Putamen (tissue), 1 donor: ENCODE measurements at regions not wholly inside any gene's neighbourhood (a gene's known extent, or its start where the extent isn't known, plus 50 kb on each side); places are given as distances from the start of the nearest gene placed in this dataset.
A peak's percentile ranks its signal among the peaks of the same experiment; 100 is the strongest.

Experiments
- DNase-seq: peaks from one replicate; pipeline ENCODE4 v3.0.0-alpha.2; 2016; ENCODE audit warnings: low spot score

DNA sequence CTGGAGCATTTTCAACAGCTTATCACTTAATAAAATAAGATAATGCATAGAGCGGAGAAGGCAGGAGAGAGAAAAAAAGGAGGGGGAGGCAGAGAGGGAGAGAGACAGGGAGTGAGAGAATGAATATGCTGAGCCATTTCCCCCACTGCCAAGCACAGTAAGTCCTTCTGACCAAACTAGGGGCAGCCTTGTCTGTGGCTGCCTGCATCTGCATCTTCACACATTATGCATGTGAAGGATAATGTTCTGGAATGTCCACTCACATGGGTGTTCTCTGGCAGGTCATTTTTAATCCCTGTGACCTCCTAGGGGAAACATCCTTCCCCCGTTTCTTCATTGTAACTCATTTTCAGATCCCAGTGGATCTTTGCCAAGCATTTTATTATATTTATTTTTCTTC is 269.3 kb downstream of the FOXA2 start:
- DNase-seq = no peak

DNA sequence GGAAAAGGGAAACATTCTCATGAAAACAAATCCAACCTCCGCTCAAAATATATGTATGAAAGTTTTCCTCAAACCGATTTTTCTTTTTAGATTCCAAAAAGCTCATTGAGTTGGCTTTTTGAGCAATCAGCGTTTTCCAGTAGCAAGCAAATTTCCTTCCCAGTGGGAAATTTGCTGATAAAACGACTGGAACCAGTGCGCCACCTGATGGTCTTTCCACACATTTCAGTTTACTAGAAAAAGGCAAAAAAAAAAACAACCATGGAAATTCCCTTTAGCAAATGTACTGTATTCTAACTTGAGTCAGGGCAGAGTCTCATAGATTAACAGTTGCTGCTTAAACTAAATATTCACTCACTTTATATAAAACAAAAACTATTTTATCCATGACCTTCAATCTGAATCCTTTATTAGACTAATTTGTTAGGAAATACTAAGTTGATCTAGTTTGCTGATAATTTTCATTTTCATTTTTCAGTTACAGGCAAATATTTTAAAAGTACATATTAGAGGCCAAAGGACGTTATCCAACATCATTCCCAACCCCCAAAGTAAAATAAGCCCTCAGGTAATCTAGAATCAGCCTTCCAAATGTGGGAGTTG is 271.5 kb downstream of the FOXA2 start:
- DNase-seq = peak; percentile 6

DNA sequence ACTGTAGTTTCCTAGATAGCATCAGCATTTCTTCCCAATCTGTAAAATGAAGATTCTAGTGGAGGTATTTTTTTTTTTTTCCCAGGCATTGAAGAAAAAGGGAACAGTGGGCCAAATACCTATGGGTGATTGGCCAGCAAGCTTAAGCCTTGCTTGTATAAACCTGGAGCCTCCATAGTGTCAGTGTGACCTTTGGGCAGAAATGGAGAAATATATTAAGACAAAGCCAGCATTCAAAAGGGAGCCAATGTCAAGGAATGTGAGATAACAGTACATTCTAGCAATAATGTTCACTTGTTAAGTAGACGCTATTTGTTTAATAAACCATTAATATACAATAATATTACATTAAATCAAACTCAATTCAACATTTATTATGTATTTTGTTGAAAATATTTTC is 275.4 kb downstream of the FOXA2 start:
- DNase-seq = no peak

DNA sequence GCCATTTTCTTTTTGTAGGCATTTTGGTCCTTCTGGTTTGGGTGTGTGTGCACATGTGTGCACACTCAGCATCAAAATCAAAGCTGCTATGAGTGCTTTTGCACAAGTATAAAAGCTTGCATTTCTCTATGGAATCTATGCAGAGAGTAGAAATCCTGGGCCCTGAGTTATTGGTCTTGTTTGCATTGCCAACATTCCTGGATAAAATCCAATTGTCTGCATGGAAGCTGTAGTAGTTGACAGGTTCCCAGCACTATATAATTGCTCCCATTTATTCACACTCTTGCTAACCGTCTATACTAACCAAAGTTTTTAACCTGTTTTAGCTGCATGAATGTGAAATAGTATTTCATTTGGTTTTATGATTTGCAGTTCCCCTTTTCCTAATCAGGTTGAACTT is 277.0 kb downstream of the FOXA2 start:
- no peak for DNase-seq

DNA sequence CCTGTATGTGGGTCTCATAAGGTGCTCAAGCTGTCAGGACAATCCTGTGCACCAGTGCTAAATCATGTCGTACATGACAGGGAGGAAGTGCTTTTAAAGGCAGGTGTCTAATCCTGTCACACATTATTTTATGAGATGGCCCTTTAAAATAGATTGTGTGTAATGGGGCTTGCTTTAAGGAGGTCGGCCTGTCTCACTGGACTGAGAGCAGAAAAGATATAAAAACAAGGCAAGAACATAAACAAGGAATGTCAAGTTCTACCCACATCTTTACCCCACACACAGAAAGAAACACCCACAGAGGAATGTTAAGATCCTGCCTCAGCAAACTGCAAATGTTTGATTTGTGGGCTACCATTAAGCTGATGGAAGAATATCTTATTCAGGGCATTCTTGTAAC is 279.0 kb downstream of the FOXA2 start:
- DNase-seq = no peak

DNA sequence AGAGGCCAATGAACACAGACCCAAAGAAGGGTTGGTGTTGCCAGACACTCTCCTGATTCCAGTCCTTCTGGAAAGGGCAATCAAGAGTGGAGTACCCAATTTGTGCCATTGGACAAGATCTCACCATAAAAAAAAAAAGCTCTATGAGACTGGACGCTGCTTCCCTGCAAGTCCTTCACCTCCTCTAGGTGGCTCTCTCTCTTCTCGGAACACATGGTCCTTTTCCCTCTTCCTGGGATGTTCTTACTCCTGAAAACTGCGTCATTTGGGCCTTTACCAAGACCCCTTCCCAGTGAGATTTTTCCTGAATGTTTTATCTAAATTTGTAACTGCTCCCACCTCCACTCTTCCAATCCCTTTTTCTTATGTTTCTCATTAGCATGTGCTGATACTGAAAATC is 280.8 kb downstream of the FOXA2 start:
- no peak for DNase-seq

DNA sequence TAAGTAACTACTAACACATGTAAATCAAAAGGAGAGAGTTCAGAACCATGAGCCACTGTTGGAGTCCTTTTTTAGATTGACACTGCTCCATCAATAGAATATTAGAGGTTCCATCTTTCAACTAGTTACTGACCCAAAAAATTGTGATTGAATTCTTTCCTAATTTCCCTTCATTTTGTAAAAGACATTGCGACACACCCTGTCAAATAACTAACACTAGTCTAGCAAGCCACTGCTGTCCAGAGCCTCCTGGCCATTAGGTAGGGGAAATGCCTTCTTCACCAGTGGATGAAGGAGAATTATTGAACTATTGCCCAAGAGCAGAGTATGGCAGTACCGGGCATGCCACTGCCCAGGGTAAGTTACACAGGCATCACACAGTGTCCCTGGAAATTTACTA is 282.3 kb downstream of the FOXA2 start:
- DNase-seq = no peak

DNA sequence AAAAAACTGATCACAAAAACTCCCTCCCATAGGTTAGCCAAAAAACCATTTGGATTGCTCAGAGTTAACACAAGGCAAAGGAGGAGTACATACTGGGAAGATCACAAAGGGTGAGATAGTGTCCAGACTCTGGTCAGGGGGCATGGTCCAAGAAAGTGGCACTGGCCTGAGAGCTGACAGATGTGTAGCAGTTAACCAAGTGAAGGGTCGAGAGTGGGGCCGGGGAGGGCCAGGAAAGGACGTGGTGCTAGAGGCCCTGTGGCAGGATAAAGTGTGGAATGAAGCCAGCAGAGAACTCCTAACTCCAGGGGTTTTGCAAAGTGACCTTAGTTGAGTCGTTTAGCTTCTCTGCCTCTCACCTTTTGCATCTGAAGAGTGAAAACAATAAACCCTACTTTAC is 290.5 kb downstream of the FOXA2 start:
- DNase-seq = no peak

DNA sequence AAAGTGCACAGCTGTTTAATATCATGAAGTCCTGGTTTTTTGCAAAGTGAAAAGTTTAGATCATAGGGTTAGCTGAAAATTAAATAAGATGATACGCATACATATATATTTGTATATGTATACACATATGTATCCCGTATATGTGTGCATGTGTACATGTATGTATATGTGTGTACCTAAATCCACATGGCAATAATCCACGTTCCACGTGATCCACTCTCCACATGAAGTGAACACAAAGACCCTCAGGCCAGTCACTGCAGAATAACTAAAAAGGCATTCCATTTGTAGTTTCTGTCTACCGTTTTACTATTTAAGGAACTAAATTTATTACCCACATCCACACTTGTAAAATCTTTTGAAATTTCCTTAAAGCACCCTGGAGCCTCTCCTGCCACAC is 294.9 kb downstream of the FOXA2 start:
- no peak for DNase-seq

DNA sequence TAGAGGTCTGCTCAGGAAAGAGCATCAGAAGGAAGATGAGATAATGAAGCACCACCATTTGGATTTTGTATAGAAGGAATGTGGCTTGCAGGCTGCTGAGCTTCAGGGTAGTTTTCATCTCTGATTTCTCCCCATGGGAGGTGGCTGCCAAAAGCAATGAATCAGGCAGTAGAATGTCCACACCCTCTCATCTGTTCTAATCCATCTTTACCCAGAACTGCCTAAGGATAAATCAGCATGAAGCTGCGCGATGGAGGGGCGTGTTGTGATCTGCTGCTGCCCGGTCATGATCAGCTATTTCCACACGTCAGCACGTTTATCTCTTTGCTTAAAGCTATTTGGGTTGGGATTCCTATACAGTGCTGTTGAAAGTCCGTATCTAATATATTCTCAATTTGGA is 295.4 kb downstream of the FOXA2 start:
- DNase-seq = no peak

DNA sequence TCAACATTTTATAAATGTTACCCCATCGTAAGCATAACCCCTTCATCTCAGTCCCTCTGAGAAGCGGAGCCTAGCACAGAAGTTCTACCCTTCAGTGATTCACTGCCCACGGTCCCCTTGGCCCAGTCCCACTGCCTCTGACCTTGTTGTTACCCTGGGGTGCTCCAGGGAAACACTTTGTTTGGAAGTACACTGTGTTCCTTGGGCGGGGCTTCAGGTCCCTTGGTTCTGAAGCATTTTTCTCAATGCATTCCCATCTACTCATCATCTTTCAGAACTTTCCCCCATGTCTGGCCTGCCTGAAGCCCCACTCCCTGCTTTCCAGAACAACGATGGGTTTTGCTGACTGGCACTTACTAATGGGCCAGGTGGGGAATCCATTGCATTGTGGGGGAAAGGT is 296.2 kb downstream of the FOXA2 start:
- DNase-seq = no peak

DNA sequence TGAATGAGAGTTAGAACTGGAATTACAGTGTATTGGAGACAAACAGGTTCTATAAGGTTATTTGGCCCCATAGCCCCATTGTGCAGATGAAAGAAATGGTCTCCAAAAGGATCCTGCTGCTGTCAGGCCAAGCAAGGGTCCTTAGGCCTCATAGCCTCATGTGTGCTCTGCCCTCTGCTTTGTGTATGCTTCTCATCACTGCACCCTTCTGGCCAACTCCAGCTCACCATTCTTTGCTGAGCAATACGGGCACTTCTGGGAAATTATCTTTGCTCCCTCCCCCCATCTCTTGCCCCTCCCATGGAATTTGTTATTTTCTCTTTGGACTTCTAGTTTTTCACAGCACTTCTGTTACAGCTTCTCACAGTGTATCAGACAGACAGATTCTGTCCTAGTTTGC is 298.8 kb downstream of the FOXA2 start:
- no peak for DNase-seq

DNA sequence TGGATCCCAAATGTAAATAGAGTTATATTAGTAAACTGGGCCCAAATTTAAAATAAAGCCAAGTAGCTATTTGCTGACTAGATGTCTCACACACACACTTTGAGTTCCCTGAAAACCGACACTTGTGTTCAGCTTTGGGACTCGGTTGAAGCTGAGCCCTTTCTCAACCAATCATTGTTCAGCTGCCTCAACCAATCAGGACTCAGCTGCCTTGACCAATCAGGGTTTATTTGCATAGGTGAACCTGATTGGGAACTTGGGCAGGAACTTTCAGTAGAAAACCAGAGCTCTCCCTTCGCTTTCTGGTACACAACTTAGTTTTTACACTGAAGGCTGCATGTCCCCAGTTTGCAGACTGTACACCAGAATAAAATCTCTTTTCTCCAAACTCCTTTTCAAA is 301.7 kb downstream of the FOXA2 start:
- no peak for DNase-seq

DNA sequence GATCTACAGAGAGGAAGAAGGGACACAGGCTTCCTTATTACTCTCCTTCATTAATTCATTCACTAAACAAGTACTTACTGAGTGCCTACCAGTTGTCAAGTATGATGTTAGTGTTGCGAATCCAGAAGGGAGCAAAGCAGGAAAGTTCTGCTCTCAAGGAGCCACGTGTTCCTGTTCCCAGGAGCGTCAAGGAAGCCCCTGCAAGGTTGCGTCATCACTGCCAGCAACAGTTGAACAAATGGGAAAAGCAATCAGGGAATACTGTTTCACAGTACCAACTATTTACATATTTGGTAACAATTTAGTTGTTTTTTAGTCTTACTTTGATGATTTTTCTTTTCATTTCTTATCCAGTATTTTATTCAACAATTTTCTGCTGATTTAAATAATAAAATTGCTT is 310.0 kb downstream of the FOXA2 start:
- DNase-seq = no peak

DNA sequence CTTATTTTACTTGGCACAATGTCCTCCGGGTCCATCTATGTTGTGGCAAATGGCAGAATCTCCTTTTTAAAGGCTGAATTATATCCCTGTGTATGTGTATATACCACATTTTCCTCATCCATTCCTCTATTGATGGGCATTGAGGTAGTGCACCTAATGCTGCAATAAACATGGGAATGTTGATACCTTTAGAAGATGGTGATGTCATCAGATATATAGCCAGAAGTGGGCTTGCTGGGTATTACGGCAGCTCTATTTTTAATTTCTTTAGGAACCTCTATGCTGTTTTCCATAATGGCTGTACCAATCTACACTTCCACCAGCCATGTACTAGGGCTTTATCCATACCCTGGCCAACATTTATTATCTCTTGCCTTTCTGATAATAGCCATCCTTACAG is 315.7 kb downstream of the FOXA2 start:
- DNase-seq = no peak

DNA sequence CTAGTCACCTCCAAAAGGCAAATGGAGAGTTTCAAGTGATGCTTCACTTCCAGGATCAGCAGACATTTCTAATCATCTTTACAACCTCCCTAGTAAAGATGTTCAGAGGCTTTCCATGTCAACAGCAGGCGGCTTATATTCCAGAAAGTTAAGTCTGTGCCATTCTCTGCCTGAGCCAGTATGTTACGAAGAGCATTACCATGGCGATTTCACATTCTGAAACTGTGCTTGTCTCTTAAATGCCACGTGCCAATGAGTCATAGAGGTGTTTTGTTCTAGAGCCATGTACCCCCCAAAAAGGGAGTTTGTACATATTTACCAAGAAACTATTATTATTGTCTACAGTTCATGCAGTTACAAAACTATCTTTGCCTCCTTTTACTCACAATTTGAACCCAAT is 319.5 kb downstream of the FOXA2 start:
- DNase-seq = no peak

DNA sequence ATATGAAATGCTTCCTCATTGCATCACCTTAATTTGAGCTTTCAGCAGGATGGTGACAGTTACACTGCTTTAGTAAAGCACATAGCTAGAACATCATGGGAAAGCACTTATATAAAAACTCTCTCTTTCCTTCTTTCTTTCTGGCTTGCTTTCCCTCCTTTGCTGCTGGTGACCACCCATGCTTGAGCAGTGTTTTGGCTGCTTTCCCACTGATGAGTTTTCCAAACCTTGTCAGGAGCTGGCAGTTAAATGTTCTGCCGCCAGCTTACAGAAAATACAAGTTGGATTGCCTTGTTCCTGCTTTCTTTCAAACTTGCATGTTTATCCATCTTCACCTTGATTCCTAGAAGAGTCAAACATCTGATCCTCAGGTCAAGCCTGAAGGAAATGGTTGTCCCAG is 323.9 kb downstream of the FOXA2 start:
- no peak for DNase-seq

DNA sequence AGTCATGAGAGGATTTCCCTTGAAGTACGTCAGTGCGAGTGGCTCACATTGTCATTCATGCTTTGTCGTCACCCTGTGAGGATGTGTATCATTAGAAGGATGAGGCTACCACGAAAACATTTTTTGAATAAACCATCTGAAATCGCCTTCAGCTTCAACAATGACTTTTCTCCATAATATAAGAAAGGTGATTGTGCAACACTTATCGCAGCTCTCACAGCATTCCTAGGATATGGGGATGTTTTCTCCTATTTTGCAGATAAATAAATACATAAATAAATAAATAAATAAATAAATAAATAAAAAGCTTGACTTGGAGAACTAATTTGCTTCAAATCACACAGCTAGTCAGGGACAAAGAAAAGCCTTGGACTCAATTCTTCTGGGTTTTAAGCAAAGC is 326.5 kb downstream of the FOXA2 start:
- DNase-seq = no peak

DNA sequence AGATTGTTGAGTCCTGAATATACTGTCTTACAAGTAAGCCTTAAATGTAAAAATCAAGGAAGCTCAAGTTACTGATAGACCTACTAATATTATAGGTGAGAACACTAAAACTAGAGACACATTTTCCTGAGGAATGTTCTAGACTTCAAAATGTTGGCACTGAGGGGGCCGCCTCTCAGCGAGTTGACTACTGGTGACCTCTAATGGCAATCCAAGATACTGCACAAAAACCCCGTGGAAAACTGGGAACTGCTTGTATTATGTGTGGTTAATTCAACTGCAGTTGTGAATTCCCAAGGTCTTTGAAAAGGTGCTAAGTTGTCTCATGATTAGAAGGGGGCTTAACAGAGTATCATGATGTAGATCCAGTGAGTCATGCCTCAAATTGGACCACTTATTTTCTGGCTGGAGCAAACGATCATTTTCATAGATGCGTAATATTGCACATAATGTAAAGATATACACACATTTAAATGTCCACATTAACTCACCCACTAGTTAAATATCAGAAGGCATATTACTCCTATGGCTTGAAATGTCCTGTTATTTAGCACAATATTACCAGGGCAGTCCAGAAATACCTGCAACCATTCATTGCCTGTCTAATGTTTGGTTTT is 336.2 kb downstream of the FOXA2 start:
- DNase-seq = no peak

DNA sequence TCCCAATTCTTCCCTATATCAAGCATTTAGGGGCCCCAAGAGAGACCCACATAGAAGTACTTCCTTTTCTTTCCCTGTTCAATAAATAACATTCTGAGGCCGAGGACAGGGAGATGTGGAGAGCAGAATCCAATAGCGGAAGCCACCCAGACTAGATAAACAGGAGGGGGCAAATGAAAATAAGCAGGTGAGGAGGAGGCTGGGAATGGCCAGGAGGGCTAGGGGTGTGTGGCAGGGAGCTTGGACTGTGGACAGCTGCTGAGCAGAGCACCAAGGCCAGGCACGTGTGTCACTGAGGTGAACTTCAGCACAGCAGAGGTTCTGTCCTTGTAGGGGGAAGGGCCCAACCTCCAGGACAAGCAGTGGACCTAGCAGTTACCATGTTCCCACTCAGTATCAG is 339.2 kb downstream of the FOXA2 start:
- DNase-seq = no peak

DNA sequence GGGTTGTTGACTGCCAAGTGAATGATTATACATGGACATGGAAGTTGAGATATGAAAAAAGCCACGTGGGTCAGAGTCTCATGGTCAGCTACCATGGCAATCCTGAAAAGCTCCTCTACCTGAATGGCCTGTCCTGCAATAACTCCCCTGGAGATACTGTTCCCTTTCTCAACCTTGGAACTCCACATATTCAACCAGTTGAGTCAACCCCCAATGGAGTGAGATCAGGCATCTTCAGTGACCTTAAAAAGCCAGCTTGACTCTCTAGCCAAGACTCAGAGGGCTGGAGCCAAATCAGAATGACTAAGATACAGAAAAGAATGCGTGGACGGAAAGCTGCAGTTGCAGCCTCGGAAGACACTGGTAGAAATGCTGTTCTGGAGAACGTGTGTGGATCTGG is 341.3 kb downstream of the FOXA2 start:
- DNase-seq = no peak

DNA sequence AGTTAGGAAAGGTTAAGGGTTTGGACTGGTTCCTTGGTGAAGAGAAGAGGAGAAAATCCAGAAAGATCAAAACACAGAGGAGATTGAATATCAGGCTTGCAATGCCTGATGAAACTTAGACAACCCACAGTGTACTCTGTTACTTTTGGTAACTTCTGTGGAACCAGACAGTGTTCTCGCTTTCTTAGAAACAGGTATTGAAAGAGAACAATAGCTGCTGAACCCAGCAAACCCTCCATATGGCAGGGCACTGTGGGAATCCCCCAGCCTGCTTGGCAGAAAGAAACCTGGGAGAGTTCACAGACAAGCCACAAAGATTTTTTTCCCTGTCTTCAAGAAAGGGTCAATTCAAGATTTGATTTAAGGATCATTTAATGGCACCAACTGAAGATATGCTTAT is 342.8 kb downstream of the FOXA2 start:
- no peak for DNase-seq

DNA sequence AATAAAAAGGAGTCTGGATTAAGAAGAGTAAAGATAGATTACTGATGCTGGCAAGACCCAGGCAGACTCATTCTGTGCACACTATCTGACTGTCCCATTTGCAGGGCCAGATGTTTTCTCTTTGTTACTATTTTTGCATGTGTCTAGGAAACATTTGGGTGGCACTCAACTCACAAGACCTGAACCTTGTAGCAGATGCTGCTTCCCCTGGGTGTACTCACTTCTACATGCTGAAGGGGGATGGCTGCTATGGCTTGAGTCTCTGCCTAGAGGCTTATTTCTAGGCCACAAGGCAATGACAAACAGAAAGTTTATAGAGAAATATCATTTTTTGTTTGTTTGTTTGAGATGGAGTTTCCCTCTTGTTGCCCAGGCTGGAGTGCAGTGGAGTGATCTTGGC is 351.4 kb downstream of the FOXA2 start:
- no peak for DNase-seq

DNA sequence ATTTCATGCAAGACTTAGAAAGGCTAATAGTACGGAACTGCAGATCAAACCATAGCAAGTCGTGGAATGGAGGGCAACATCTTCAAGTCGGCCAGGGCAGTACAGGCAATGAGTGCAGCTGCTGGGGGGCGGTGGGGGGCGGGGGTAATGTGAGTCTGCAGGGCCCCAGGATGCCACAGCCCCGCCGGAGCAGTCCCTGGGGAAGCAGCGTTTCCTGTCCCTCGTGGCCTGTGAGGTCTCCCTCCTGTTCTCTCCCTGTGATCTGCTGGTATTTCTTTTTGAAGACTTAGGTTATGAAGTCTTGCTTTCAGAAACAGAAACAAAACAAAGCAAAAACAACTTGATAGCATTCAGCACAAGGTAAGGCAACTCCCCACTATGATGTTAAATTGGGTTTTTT is 351.9 kb downstream of the FOXA2 start:
- DNase-seq = no peak
